ENCODE measurements at regions not wholly inside any gene's neighbourhood (a gene's known extent, or its start where the extent isn't known, plus 50 kb on each side); places are given as distances from the start of the nearest gene placed in this dataset.
A peak's percentile ranks its signal among the peaks of the same experiment; 100 is the strongest.

DNA sequence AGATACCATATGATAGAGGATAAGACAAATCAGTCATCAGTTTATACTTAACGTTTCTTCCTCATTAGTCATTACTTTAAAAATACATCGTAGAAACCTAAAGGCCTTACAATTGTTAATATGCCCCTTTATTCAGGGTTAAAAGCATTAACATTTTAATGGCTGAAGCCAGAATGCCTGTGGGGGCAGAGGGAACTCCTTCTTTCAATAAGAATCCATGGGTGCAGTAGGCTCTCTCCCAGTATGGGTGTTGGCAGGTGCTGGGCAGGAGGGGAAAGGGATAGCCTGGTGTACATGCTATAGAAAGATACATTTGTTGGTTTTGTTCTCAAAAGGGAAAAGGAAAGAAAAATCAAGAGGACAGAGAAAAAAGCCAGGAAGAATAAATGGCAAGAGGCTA, 1035.7 kb upstream of the POU3F3 start:
- Mint-ChIP-seq H3K4me3 (ENCODE audit: unreplicated experiment) (no peak overlapping the region), H3K9me3 (ENCODE audit: unreplicated experiment) (no peaks in the 10 kb centered on the region), H3K4me1 (ENCODE audit: insufficient read depth, unreplicated experiment) (no peaks in the 10 kb centered on the region), H3K27ac (ENCODE audit: low read depth, unreplicated experiment) (no peak overlapping the region), H3K27me3 (ENCODE audit: insufficient read depth, unreplicated experiment) (peaks cover 33% of the 10 kb centered on the region), H3K36me3 (ENCODE audit: insufficient read depth, unreplicated experiment) (no peaks in the 10 kb centered on the region)
- no peak for DNase-seq (ENCODE audit: unreplicated experiment)
- POLR2A ChIA-PET, result no interaction called here
- BruUV-seq (replicated peaks), result no TSS peak
- CTCF ChIA-PET, result no interaction called here
- intact Hi-C loops (cut with micrococcal nuclease), result no loop called here
- TF ChIP-seq, protein P1, sequence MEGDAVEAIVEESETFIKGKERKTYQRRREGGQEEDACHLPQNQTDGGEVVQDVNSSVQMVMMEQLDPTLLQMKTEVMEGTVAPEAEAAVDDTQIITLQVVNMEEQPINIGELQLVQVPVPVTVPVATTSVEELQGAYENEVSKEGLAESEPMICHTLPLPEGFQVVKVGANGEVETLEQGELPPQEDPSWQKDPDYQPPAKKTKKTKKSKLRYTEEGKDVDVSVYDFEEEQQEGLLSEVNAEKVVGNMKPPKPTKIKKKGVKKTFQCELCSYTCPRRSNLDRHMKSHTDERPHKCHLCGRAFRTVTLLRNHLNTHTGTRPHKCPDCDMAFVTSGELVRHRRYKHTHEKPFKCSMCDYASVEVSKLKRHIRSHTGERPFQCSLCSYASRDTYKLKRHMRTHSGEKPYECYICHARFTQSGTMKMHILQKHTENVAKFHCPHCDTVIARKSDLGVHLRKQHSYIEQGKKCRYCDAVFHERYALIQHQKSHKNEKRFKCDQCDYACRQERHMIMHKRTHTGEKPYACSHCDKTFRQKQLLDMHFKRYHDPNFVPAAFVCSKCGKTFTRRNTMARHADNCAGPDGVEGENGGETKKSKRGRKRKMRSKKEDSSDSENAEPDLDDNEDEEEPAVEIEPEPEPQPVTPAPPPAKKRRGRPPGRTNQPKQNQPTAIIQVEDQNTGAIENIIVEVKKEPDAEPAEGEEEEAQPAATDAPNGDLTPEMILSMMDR (IDR thresholded peaks at IDR 0.05; ENCODE audit: unreplicated experiment), result no peak

- intact Hi-C loops (cut with micrococcal nuclease), result no loop called here
- Mint-ChIP-seq H3K36me3 (ENCODE audit: insufficient read depth, unreplicated experiment) (no peaks in the 10 kb centered on the region), H3K4me3 (ENCODE audit: unreplicated experiment) (no peak overlapping the region), H3K9me3 (ENCODE audit: unreplicated experiment) (no peaks in the 10 kb centered on the region), H3K4me1 (ENCODE audit: insufficient read depth, unreplicated experiment) (no peaks in the 10 kb centered on the region), H3K27me3 (ENCODE audit: insufficient read depth, unreplicated experiment) (peaks cover 37% of the 10 kb centered on the region), H3K27ac (ENCODE audit: low read depth, unreplicated experiment) (no peak overlapping the region)
- no TSS peak for BruUV-seq (replicated peaks)
- DNase-seq (ENCODE audit: unreplicated experiment), result no peak
- ChIA-PET CTCF (interaction anchor here (0.6 kb wide), 1 partner anchor 423 kb away, joined by 3 read pairs; no protein-coding TSS in a partner anchor), POLR2A (no interaction called here)
- TF ChIP-seq, protein P1 (IDR thresholded peaks at IDR 0.05; ENCODE audit: unreplicated experiment), result no peak
These were observed 1034.3 kb upstream of the POU3F3 start for GRCh38 chr2:103819599-103819998.

DNA sequence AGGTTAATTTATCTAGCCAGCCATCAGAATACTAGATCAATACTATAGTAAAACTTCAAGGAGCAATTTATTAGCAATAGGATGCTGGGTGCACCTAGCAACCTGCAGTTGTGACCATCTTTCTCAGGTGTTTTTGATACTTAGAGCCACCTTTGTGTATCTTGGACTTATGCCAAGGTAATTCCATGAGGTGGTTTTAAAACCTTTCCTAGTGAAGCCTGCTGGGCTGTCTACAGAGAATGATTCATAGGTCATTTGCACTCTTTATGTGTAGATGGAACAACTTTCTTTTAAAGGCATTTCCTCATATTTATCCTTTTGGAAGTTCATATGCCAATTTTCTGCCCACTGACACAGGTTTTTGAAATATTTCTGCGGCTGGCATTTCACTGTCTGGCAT, 1030.1 kb upstream of the POU3F3 start:
- no TSS peak for BruUV-seq (replicated peaks)
- POLR2A ChIA-PET, result no interaction called here
- TF ChIP-seq, protein P1 (IDR thresholded peaks at IDR 0.05; ENCODE audit: unreplicated experiment), result no peak
- intact Hi-C loops (cut with micrococcal nuclease), result no loop called here
- CTCF ChIA-PET, result no interaction called here
- Mint-ChIP-seq H3K4me1 (ENCODE audit: insufficient read depth, unreplicated experiment) (no peaks in the 10 kb centered on the region), H3K9me3 (ENCODE audit: unreplicated experiment) (peaks cover 11% of the 10 kb centered on the region), H3K27ac (ENCODE audit: low read depth, unreplicated experiment) (no peak overlapping the region), H3K27me3 (ENCODE audit: insufficient read depth, unreplicated experiment) (peaks cover 52% of the 10 kb centered on the region), H3K4me3 (ENCODE audit: unreplicated experiment) (no peak overlapping the region), H3K36me3 (ENCODE audit: insufficient read depth, unreplicated experiment) (no peaks in the 10 kb centered on the region)
- peak; percentile 50 for DNase-seq (ENCODE audit: unreplicated experiment)

GRCh38 chr2:103847276-103847675, 1006.6 kb upstream of the POU3F3 start:
- TF ChIP-seq, protein P1 (IDR thresholded peaks at IDR 0.05; ENCODE audit: unreplicated experiment), result no peak

More at GRCh38 chr2:103847276-103847675, 1006.6 kb upstream of the POU3F3 start:
- POLR2A ChIA-PET, result no interaction called here
- intact Hi-C loops (cut with micrococcal nuclease), result no loop called here
- Mint-ChIP-seq H3K27ac (ENCODE audit: low read depth, unreplicated experiment) (no peak overlapping the region), H3K4me3 (ENCODE audit: unreplicated experiment) (no peak overlapping the region), H3K27me3 (ENCODE audit: insufficient read depth, unreplicated experiment) (peaks cover 73% of the 10 kb centered on the region), H3K9me3 (ENCODE audit: unreplicated experiment) (no peaks in the 10 kb centered on the region), H3K36me3 (ENCODE audit: insufficient read depth, unreplicated experiment) (peaks cover 5% of the 10 kb centered on the region), H3K4me1 (ENCODE audit: insufficient read depth, unreplicated experiment) (no peaks in the 10 kb centered on the region)
- CTCF ChIA-PET, result no interaction called here
- no peak for DNase-seq (ENCODE audit: unreplicated experiment)
- BruUV-seq (replicated peaks), result no TSS peak
